Loucy (cell line): ENCODE measurements at regions not wholly inside any gene's neighbourhood (a gene's known extent, or its start where the extent isn't known, plus 50 kb on each side); places are given as distances from the start of the nearest gene placed in this dataset.

ENCODE experiments used
- H2AFZ ChIP-seq: fragments of 200-600 bp; sonication (generic); 2 replicates; pipeline ENCODE4 v1.6.0; 2016; ENCODE audit warnings: antibody characterized with exemption, mild to moderate bottlenecking, low read length, moderate library complexity
- H3F3A ChIP-seq: fragments of 200-600 bp; 2 replicates; pipeline ENCODE4 v1.6.0; 2016; ENCODE audit warnings: antibody characterized with exemption, low read depth, mild to moderate bottlenecking
- H3K27me3 ChIP-seq: fragments of 200-600 bp; sonication (generic); 2 replicates; pipeline ENCODE4 v1.6.1; 2014; ENCODE audit warnings: low read length, mild to moderate bottlenecking; ENCODE audit not compliant: insufficient read depth, poor library complexity, severe bottlenecking
- H3K36me3 ChIP-seq: fragments of 200-600 bp; sonication (generic); 2 replicates; pipeline ENCODE4 v1.6.1; 2016; ENCODE audit warnings: low read length; ENCODE audit not compliant: insufficient read depth
- H3K4me1 ChIP-seq: fragments of 200-600 bp; sonication (generic); 2 replicates; pipeline ENCODE4 v1.5.1; 2014; ENCODE audit warnings: low read length, mild to moderate bottlenecking; ENCODE audit not compliant: insufficient read depth, poor library complexity, severe bottlenecking
- H3K4me2 ChIP-seq: fragments of 200-600 bp; sonication (generic); 2 replicates; pipeline ENCODE4 v1.6.0; 2014; ENCODE audit warnings: antibody characterized with exemption, low read length, low read depth, mild to moderate bottlenecking; ENCODE audit not compliant: poor library complexity, severe bottlenecking
- H3K4me3 ChIP-seq: fragments of 200-600 bp; sonication (generic); 2 replicates; pipeline ENCODE4 v1.5.1; 2014; ENCODE audit warnings: low read length, mild to moderate bottlenecking, mixed read lengths; ENCODE audit not compliant: poor library complexity, severe bottlenecking
- H3K79me2 ChIP-seq: fragments of 200-600 bp; sonication (generic); 2 replicates; pipeline ENCODE4 v1.6.1; 2014; ENCODE audit warnings: low read length; ENCODE audit not compliant: insufficient read depth
- H3K9ac ChIP-seq: fragments of 200-600 bp; sonication (generic); 2 replicates; pipeline ENCODE4 v1.6.0; 2014; ENCODE audit warnings: mild to moderate bottlenecking, low read depth, low read length, moderate library complexity; ENCODE audit not compliant: poor library complexity, severe bottlenecking
- H3K9me2 ChIP-seq: fragments of 200-600 bp; sonication (generic); replicated peaks from 2 replicates; pipeline ENCODE4 v1.6.1; 2016; ENCODE audit warnings: low read depth, low read length, mixed read lengths
- H3K9me3 ChIP-seq: fragments of 200-600 bp; sonication (generic); 2 replicates; pipeline ENCODE4 v1.6.1; 2014; ENCODE audit warnings: mild to moderate bottlenecking, antibody characterized with exemption, low read length, low read depth; ENCODE audit not compliant: insufficient read depth
- H4K20me1 ChIP-seq: fragments of 200-600 bp; sonication (generic); 2 replicates; pipeline ENCODE4 v1.6.0; 2014; ENCODE audit warnings: antibody characterized with exemption, low read length, mild to moderate bottlenecking; ENCODE audit not compliant: insufficient read depth, poor library complexity, severe bottlenecking
- CTCF ChIP-seq: fragments of 200-600 bp; sonication (generic); conservative IDR thresholded peaks from 2 replicates; pipeline ENCODE4 v1.5.1; 2014; ENCODE audit warnings: mild to moderate bottlenecking, antibody characterized with exemption, low read length
- EZH2phosphoT487 ChIP-seq: fragments of 200-600 bp; IDR thresholded peaks from 2 replicates; pipeline ENCODE4 v1.6.1; 2018; ENCODE audit warnings: antibody characterized with exemption, mild to moderate bottlenecking, moderate library complexity, borderline replicate concordance

GRCh38 chrX:39822133-39822748, 275.5 kb downstream of the BCOR start:
- H3K4me2 ChIP-seq, result no peak overlapping the region

GRCh38 chrX:39823424-39823823, 274.3 kb downstream of the BCOR start:
- no peak overlapping the region for H3K4me2 ChIP-seq
- no peaks in the 10 kb centered on the region for H3K79me2 ChIP-seq
- no peaks in the 10 kb centered on the region for H3K27me3 ChIP-seq
- no peaks in the 10 kb centered on the region for H3K9me2 ChIP-seq
- H4K20me1 ChIP-seq, result no peaks in the 10 kb centered on the region
- H3K4me3 ChIP-seq, result no peak overlapping the region
- H2AFZ ChIP-seq, result no peak overlapping the region
- TF ChIP-seq EZH2phosphoT487 (no peak), CTCF (no peak)
- no peaks in the 10 kb centered on the region for H3F3A ChIP-seq
- H3K9ac ChIP-seq, result no peak overlapping the region
- H3K9me3 ChIP-seq, result no peaks in the 10 kb centered on the region
- peaks cover 34% of the 10 kb centered on the region for H3K4me1 ChIP-seq
- no peaks in the 10 kb centered on the region for H3K36me3 ChIP-seq

More at GRCh38 chrX:39822133-39822748, 275.5 kb downstream of the BCOR start:
- H3K36me3 ChIP-seq, result no peaks in the 10 kb centered on the region
- H3K9me3 ChIP-seq, result no peaks in the 10 kb centered on the region
- H4K20me1 ChIP-seq, result no peaks in the 10 kb centered on the region
- no peak overlapping the region for H3K9ac ChIP-seq
- H3K79me2 ChIP-seq, result no peaks in the 10 kb centered on the region
- no peaks in the 10 kb centered on the region for H3K9me2 ChIP-seq
- no peaks in the 10 kb centered on the region for H3F3A ChIP-seq
- H3K4me1 ChIP-seq, result peaks cover 45% of the 10 kb centered on the region
- H3K27me3 ChIP-seq, result no peaks in the 10 kb centered on the region
- no peak overlapping the region for H2AFZ ChIP-seq
- TF ChIP-seq CTCF (no peak), EZH2phosphoT487 (no peak)
- no peak overlapping the region for H3K4me3 ChIP-seq

- no peak overlapping the region for H2AFZ ChIP-seq
- H3K9me2 ChIP-seq, result no peaks in the 10 kb centered on the region
- H3K4me1 ChIP-seq, result peaks cover 30% of the 10 kb centered on the region
- no peaks in the 10 kb centered on the region for H3K79me2 ChIP-seq
- H3K9me3 ChIP-seq, result no peaks in the 10 kb centered on the region
- no peak overlapping the region for H3K9ac ChIP-seq
- no peak for TF ChIP-seq EZH2phosphoT487
- no peak for TF ChIP-seq CTCF
- no peaks in the 10 kb centered on the region for H4K20me1 ChIP-seq
- H3K36me3 ChIP-seq, result no peaks in the 10 kb centered on the region
- H3K27me3 ChIP-seq, result no peaks in the 10 kb centered on the region
- no peak overlapping the region for H3K4me3 ChIP-seq
- no peak overlapping the region for H3K4me2 ChIP-seq
- no peaks in the 10 kb centered on the region for H3F3A ChIP-seq
These were observed 273.9 kb downstream of the BCOR start for GRCh38 chrX:39823854-39824253.
